ENCODE measurements at regions not wholly inside any gene's neighbourhood (a gene's known extent, or its start where the extent isn't known, plus 50 kb on each side); places are given as distances from the start of the nearest gene placed in this dataset.

DNA sequence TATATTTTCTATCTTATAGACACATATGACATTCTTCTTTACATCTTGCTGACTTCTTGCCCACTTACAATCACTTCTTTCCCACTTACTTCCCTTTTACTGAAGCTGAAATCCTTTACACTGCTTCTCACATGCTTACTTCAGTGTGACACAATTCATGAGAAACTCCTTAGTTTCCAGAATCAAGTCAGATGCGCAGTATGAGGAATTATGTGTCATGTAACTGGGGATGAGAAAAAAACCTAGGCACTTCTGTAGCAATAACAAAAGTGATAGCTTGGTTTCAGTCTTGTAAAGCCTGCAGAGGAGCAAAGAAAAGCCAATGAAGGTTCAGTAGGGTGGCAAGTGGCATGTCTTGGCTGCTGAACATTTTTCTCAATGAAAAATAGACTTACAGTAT, 566.2 kb upstream of the RGS18 start:
- no peak for DNase-seq

DNA sequence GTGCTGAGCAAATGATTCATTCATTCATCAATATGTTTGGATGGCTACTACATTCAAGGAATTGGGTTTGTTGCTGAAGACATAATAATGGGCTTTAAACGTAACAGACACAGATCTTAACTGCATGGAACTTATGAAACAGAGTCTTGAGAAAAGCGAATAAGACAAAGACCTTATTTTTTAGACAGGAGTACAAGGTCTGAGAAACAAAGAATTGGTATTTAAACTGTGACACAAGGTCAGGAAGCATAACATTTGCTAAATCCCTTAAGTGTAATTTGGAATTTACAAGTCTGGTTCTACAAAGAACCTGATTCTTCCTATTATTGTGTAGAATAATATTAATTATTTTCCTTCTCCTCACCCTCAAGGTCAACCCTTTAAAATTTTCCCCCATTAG, 565.4 kb upstream of the RGS18 start:
- no peak for DNase-seq

DNA sequence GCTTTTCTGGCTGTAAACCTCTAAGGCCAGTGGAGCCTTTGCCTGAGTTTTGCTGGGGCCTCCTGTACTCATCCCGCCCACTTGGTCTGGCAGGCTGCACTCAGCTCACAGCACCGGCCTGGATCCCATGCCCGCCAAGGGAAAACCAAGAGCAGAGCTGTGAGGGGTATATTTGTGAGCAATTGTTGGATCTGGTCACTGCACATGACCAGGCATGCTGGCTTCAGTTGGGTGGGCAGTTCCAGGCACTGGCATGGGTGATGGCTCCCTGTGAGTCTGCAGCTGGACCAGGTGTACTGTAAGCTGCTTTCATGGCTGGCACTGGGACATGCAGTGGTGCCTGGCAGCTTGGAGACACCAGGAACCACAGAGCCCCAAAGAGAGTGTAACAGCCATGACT, 563.1 kb upstream of the RGS18 start:
- DNase-seq, result no peak

DNA sequence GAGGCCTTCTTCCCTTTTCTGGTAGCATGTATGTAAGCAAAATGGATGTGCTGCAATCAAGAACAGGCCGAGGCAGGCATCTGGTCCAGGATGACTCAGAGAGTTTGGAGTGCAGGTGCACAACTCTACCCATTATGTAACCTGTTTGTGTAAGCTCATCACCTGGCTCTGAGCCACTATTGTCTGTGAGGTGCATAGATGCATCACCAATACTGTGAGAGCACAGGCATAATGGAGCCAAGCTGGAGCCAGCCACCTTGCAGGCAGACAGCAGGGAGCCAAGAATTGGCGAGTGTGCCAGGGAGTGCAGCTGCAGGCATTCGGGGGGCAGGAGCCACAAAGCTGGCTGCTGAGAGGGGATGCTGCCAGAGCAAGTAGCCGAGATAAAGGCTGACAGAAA, 549.9 kb upstream of the RGS18 start:
- no peak for DNase-seq

DNA sequence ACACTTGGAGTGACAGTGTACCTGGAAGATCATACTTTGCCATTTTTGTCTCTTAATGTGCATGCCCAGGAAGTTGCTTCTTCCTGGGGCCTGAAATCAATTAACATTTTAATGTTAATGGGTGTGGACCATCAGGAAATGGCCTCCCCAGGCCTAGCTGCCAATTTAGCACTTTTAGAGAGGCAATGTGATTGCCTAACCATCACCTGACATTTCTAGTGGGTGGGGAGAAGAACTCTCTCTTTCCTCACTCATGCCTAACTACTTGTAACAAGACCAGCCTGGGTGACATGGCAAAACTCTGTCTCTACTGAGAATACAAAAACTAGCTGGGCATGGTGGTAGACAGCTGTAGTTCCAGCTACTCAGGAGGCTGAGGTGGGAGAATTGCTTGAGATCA, 549.0 kb upstream of the RGS18 start:
- no peak for DNase-seq

DNA sequence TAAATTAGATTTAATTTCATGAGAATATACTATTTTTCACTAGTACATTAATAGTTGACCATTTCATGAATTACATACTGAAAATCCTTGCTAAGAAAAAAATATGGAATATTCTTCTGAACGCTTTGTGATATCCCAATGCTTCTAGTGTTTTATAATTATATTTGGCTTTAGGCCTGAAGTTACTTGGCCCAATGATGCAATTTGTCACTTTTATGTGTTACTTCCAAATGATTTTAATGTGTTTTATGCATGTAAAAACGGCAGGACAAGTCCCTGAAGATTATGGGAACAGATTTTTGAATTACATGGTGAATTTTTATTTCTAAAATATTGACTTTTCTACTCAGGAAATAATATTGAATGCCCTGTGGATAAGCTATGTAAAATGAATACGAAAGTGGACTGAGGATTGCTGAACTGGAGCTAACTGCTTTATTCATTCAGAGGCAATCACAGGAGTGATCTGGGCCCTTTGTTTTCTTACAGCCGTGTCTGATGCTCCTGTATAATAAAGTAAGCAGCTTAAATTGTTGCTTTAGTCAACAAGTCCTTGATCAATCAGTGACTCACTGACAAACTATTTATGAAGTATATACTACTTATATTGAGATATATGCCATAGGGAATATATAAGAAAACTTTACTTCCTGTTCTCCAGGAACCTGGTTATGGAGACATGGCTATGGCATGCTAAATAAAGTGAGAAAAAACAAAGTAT, 543.0 kb upstream of the RGS18 start:
- DNase-seq, result no peak

DNA sequence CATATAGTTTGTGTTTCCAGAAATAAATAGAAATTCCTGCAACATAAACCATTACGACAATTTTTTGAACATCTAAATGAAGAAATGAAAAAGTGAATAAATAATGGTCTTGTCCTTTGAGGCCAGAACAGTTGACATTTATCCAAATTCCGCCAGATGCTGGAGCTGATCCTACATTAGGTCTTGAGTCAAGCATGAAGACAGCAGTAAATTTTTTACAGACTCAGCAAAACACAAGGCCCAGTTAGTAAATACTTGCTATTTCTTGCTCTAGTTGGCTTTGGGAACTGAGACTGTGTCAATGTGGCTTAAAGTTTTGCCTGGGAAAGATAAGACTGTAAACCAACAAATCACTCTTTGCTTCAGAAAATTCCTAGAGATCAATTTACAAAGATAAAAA, 540.1 kb upstream of the RGS18 start:
- no peak for DNase-seq

DNA sequence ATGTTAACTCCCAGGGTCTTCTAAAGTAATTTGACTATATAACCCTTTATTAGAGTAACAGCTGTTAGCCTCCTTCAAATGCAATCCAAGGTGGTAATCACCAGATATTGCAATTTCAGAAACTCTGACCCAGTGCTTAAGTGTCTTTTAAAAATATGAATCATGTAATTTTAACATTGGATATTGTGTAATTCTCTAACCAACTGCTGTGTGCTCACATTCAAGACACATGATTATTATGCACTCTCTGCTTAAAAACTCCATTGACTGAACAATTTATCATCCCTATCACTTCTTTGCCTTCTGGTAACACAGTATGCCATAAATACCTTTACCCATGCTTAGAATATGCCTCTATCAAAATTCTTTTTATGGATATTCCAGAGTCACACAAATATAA, 537.4 kb upstream of the RGS18 start:
- DNase-seq, result no peak

DNA sequence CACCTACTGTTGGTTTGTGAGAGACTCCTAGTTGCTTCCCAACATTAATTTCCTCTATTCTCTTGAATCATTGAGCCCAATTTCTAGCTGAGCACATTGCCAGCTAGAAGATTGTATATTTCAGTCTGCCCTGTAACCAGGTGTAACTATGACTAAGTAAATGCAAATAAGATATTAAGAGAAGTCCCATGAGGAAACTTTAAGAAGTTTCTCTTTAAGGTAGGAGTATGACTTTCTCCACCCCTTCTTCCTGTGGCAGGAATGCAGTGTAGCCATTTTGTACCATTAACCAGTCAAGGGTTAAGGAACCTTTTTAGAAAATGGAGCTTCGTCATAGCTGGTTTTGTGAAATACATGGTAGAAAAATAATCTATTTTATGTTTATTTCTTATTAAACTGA, 534.2 kb upstream of the RGS18 start:
- DNase-seq, result no peak

DNA sequence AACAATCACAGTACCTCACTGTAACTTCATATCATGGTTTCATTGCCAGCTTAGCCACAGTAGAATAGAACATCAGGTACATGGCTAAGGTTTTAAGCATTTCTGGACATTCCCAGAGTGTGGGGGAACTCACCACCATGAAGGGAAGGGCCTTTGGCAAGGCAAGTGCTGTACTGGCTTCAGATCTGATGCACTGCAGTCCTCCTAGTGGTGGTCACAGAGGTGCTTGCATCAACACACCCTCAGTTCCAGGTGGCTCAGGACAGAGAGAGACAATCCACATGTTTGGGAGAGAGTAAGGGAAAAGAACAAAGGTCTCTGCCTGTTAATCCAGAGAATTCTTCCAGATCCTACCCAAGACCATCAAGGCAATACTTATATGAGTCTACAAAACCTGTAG, 528.4 kb upstream of the RGS18 start:
- DNase-seq, result no peak

DNA sequence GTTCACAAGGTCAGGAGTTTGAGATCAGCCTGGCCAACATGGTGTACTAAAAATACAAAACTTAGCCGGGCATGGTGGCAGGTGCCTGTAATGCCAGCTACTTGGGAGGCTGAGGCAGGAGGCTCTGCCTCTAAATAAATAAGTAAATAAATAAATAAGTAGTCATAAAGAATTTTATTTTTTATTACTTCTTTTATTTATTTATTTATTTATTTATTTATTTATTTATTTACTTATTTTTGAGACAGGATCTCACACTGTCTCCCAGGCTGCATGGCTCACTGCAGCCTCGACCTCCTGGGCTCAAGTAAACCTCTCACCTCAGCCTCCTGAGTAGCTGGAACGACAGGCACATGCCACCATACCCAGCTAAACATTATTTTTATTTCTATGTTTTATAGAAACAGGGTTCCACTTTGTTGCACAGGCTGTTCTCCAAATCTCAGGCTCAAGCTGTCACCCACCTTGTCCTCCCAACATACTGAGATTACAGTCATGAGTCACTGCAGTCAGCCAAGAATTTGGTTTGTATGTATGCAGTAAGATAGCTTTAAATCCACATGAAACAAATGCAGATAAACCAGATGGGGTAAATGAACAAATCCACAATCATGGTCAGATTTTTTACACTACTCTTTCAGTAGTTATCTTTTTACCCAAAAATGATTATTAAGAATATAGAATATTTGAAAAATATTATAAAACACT, 523.3 kb upstream of the RGS18 start:
- DNase-seq, result no peak

DNA sequence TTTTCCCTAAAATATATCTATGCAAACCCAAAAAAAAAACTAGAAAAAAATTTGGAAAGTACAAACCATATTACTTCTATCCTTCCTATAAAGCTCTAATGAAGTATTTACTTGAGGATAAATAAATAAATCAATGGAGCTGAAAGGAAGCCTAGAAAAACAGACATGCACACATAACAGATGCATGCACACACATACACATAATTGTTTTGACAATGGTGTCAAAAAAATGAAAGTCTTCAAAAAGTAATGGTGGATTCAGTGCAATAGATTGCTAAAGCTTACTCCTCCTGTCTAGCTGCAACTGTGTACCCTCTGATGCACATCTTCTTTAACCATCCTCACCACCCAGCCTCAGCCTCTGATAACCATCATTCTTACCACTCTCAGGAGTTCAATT, 521.9 kb upstream of the RGS18 start:
- DNase-seq, result no peak

DNA sequence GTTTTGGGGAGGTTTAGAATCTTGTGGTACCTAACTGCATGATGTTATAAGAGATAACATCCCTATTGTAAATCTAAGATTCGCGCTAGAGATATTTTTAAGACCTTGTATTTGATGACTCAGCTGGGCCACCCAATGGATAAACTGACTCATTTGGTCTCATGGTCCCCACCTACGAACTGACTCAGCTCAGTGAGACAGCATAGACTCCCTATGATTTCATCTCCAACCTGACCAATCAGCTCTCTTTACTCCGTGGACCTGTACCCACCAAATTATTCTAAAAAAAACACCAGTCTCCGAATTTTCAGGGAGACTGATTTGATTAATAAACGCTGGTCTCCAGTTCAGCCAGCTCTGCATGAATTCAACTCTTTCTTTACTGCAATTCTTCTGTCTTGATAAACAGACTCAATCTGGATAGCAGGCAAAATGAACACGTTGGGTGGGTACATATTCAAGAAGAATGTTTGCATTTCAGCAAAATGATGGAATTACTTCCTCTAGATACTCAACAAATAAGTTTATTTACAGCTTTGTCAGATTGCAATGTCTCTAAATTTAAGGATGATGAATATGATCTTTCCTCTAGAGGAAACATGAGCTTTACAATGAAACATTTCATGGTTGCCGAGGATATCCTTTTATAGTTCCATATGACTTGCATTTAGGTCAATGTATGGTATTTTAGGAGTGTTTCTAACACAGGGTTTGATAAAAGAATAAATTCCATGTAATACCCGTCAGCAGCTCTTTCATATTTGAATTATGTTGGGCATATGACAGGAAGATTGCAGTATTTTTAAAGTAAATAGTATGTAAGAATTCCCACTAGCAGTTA, 516.6 kb upstream of the RGS18 start:
- no peak for DNase-seq

DNA sequence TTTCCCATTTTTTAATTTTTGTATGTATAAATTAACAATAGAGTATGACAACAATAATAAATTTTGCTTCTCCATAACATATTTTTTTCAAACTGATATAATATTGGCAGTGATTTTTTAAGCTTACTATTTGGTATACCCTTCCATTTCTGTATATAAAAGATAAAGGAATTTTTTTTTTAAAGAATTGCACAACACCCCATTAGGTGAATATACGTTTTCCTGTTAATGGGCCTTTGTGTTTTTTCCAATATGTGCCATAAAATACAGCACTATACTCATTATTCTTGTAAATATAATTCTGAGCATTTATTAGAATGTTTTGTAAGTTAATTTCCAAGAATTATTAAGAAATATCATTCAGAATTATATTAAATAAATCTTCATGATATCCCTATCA, 515.2 kb upstream of the RGS18 start:
- DNase-seq, result no peak

DNA sequence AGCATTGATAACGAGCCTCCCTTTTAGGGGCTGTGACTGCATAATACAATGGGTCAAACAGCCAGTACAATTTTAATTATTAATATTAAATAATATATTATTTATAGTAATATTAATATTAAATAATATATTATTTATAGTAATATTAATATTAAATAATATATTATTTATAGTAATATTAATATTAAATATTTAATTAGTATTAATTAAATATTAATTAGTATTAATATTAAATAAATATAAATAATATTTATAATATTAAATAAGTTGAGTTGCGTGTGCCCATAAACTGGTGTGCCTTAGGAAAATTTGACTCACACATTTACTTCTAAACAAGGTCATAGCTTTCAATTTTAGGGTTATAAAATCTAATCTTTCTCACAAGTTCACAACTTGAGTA, 509.3 kb upstream of the RGS18 start:
- no peak for DNase-seq

DNA sequence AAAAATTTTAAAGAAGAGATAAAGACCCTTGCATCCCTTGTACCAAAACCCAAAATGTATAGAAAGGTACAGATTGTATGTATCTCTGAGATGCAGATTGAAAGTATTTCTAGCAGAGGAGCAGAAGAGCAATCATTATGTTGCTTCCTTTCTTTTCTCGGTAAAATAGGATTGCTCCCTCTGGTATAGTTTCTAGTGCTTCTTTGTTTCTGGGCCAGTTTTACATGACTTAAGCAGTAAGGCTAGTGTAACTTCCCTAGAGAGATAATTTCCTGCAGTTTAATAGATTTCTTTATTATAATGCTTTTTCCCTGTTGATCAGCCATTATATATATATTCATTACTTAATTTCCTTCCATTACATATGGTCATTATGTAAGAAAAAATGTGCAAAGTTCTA, 496.2 kb upstream of the RGS18 start:
- no peak for DNase-seq

DNA sequence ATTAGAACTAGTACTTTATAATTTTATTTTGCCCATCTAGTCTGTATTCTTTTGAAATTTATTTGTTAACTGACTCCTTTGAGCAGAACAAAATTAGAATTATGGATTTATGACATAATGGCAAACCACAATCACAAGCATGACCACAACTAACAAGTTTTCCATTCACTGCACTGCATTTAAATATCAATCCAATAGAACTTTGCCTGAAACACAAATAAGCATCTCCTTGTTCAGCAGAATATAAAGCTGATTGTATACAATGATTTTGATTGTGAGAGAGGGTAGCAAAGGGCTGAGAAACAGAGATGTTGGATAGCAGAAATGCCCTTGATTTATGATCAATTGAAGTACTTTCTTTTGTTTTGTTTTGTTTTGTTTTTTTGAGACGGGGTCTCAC, 495.5 kb upstream of the RGS18 start:
- DNase-seq, result no peak

DNA sequence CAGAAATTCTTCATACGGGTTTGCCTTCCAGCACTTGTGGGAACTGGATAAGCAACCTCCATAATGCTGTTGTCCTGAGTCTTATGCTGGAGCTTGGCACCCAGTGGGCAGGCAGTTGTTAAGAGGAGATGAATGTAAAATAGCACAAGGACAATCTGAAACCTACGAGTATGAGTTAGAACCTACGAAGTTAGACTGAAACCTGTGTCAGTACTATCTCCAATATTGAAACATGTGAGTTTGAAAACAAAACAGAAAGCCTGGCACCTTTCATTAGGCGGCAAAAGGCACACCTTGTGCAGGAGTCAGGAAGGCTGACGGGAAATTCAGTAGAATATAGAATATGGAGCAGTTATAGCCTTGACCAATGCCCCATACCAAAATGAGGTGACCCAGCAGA, 489.7 kb upstream of the RGS18 start:
- no peak for DNase-seq

DNA sequence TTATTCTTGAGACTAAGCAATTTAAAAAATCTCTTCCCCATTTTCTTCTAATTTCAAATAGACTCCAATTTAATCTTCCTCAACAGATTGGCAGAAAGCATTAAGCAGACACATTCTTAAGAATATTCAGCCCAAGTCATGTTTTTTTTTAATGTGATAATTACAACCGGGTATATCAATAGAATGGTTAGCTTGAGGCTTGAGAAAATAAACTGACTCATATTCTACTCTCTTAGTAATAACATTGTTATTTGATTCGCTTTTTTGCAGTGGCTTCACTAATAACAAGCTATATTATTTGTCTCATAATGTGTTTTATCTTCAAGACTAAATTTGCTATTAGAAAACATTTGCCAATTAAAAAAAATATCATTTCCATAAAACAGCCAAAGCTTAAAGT, 488.6 kb upstream of the RGS18 start:
- no peak for DNase-seq

DNA sequence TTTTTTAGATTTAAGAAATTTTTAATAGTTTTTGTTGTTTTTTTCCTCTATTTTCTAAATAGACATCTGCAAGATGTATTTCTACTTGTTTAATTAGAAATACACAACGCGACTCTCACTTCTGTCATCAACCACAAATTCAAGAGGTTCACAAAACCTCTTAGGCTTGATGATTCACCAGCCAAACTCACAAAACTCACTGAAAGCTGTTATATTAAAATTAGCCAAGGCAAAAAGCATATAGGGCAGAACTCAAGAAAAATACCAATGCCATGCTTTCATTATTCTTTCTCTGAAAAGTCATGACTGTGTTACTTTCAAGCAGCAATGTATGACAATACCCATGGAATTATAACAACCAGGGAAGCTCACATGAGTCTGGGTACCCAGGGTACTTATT, 487.0 kb upstream of the RGS18 start:
- no peak for DNase-seq

DNA sequence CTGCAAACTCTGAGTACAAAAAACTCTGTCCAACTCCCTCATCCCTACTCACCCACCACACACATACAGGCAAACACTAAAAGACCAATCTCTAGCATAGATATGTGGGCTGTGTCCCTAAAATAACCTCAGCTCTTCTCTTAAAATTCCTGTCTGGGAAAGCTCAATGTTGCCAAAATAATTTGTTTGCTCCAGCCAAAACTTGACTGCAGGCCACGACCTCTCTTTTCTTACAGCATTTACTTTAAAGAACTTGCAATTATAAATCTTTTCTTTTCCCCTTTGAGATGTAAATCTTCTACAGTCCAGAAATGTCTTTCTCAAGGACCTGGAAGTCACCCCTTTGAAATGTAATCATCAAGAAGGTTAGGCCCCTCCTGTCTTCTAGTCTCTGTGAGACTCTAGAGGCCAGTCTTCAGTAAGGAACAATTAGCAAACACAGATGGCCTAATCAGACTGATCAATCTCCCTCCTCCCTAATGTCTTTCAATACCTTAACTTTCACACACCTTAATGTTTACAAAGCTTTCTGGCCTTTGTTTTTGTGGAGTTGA, 483.6 kb upstream of the RGS18 start:
- DNase-seq, result no peak

DNA sequence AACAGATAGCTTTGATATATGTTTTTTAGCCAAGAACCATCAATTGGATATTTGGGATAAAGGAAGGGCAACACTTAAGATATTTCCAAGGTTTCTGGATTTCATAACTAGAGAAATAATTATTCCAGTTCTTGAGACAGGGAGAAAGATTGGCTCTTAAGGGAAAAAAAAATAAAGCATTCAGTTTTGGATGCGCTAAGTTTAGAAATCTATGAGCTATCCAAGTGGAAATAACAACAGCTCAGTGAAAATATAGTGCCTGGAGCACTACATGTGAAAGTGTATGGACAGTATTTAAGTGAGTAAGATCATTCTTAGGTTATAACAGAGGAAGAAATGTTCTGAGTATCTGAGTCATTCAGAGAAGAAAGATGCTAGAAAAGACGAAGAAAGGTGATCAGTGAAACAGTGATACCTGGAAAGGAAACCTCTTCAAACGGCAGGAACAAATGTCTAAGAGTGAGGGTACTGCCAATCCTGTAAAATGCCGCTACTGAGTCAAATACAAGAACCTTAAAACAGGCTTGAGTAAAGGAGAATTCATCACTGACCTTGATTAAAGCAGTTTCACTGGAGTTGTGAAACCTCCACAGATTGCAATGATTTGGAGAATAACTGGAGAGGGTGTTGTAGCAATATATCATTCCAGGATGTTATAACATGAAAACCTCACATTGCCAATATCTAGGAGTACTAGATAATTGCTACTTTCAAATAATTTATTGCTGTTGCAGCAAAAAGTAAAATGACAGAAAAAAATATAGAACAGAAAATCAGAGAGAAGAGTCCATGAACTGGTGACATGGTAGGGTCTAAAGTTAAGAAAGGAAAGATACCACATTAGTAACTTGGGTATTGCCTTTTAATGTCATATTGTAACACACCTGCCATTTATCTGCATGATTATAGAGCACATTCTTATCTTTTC, 482.1 kb upstream of the RGS18 start:
- no peak for DNase-seq

DNA sequence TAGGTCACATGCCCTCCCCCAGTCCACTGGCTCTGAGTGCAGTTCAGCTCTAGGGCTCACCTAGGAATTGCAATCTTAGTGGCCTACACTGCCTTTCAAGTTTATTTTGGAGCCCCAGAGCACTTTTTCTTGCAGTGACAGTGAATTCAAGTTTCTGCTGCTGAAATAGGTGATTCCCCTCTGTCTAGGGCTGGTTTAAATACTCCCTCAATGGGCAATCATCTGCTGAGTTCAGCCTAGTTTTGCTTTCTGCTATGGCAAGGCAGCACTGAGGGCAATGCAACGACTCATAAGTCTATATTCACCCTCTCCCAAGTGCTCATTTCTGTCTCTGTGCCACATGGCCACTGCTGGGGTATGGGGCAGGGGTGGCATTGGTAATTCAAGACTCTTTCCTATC, 472.6 kb upstream of the RGS18 start:
- DNase-seq, result no peak
